RKO (cell line): ENCODE measurements at regions not wholly inside any gene's neighbourhood (a gene's known extent, or its start where the extent isn't known, plus 50 kb on each side); places are given as distances from the start of the nearest gene placed in this dataset.

Experiments used
- DNase-seq: peaks from one replicate; pipeline ENCODE4 v3.0.0-alpha.2; 2016; ENCODE audit warnings: low spot score

DNA sequence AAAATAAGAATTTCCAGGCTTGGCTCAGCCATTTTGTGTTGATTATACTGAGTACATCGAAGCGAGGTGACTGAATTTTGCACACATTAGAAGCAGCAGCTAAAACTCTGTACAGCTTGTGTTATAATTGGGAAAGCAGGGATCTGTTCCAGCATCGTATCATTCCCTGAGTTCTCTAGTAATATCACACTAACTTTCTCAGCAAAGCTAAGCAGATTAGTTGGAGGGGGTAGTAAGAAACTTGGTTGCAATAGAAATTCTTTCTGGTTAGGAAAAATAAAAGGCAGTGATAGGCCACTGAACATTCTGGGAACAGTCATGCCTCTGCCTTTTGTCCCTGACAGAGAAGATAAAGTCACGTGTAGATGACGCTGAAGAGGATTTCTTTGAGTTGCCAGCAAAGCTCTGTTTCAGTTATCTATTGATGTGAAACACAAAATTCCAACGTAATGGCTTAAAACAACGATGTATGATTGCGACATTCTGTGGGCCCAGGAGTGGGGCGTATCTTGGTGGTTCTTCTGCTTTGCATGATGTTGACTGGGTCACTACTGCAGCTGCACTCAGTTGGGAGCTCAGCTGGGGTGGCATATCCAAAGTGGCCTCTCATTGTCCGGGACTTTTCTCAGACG is 202.1 kb upstream of the MEX3C start:
- no peak for DNase-seq

DNA sequence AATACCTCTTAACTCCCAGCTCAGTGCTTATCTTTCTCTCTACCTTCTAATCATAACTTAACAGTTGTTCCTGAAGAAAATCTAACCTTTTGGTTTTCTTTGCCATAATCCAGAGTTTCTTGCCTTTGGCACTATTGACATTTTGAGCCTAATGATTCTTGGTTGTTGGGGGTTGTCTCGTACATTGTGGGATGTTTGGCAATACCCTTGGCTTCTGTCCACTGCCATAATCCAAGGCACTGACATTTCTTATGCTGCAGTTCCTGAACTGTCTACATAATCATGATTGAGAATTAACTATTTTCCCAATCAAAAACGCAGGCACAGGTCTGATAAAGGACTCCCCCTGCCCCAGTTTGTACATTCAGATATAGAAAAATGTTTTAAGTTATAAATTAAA is 203.2 kb upstream of the MEX3C start:
- no peak for DNase-seq

DNA sequence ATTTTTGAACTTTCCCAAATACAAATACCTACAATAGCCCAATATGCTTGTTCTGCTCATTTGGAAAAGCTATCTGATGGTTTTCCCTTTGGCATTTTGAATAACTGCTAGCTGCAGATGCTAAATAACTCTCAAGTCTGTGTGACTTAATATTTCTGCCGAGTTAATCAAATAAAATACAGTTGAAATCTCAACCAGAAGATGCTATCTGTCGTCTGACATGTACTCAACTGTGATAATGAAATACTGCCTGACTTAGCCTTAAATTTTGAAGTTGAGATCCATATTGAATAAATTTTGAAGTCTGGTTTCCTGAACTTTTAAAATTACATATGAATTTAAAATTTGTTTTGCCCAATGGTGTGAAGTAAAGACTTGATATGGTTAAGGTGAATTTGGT is 204.4 kb upstream of the MEX3C start:
- DNase-seq: no peak

DNA sequence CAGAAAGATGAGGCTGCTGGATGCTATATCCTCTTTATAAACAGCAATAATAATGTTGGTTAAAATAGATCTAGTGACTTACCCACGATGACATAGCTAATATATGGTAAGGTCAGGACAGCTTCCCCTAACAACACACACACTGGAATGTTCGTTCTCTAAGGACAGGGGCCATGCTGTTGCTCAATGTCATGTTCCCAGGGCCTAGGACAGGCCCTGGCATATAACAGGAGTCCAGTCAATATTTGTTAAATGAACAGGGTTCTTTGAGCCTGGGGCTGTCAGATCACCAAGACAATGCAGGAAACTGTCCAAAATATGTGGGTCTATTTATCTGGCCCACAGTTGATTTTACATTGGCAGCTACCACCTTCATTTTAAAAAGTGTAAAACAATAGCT is 207.1 kb upstream of the MEX3C start:
- DNase-seq: no peak

DNA sequence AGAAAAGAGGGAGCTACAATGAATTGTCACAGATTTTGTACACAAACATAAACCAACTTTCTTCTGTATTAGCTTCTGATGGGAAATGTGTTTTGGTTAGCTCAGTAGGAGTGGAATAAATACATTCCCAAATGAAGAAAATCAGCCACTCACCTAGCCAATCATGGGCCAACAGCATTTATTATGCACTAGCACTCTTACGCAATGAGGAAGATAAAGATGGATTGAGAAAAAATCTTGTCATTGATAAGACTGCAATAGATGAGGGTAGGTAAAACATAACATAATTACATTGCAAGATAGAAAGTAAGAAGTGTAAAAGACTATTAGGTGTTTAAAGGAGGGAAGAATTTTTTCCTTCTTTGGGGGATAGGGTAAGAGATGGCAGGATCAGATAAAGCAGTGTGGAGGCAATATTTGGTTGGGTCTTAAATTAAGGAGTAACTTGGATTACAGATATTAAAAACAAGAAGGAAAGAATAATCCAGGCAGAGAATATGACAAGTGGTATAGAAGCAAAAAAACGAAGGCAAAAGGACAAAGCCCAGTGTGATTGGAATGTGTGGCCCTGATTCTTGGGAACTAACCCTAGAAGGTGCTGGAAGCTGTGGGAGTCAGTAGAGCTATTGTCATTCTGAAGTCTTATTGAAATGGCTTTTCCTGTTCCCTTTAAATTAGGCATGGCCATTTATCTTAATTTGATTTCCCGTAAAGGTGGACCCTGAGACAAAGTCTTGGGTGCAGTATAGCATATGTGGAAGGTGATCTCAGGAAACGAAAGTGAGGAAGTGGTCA is 208.4 kb upstream of the MEX3C start:
- no peak for DNase-seq

DNA sequence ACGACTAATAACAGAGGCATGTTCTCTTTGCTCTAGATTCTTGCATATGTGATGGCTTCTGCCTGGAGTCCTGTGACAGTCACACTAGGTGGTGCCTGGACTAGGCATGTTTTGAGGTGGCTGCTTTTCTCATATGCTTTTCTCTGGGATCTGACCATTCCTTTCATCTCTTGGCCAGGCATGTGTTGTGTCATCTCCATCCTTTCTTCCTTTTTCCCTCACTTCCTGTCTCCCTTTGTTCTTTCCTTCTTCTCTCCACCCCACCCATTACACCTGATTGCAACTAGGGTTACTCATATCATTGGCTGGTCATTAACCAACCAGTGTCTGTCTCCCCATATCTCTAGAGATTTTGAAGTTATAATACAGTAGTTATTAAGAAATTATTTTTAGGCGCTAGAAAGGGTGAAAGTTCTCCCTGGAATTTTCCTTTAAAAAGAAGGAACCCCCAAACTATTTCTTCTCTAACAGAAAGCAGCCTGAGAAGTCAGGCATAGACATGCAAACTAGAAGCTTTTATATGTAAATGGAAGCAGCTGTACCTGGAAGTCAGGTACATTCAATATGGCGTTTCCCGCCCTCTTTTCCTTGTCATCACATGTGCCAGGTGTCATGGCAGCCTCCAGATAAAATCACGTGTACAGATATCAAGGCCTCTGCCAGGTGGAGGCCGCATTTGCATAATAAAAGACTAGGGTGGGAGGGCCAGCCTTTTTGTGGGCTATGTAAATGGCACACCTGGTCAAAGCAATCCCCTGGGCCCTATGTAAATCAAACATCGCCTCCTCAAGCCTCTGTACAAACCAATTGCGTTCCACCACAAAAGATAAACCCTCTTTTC is 220.4 kb upstream of the MEX3C start:
- no peak for DNase-seq

DNA sequence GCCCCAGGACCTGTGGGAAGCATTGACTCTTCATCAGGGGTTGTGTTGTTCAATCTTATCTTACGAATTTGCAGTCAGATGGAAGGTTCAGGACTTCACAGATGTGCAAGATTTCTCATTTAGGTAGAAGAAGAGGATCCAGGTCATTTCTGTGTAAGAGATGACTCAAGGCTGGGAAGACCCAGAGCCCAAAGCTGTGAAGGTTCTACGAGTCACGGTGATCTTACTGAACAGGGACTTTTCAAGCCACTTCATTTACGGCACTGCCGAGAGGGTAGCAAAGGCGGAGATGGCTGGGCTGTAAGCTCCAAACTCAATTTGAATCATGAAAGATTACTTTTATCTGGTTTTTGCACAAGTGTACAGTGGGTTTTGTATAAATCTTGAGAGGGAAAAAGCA is 228.0 kb upstream of the MEX3C start:
- no peak for DNase-seq

DNA sequence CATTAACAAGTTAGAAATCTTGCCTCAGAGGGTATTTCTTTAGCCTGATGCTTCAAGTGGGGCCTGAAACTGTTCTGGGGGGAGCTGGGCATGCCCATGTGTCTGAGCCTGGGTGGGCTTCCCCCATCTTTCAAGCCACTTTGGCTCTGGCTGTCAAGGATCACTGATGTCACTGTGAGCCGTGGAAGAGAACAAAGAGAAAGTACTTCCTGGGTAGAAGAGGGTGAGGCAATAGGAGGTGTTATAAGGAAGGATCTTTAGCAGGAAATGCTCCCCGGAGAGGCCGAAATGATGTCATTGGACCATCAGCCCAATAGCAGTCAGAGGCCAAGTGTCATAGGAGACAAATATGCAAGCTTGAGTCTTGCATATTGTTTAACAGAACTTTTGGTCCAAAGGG is 228.4 kb upstream of the MEX3C start:
- DNase-seq: no peak

DNA sequence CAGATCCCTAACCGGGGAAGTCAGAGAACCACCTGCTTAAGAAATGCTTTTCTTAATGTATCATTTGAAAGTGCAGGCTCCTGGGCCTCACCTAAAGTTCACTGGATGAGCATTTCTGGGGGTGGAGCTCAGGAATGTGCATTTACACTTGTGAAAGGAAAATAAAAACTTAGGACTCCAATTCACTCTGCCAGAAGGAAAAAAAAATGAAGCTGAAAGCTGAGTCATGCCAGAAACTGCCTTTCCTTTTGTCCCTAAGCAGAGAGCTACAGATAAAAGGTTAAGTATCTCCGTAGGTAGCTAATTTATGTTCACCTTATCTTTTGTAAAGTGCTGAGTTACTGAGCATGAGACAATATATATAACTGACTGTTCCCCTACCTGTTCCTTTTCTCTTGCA is 229.5 kb upstream of the MEX3C start:
- no peak for DNase-seq

DNA sequence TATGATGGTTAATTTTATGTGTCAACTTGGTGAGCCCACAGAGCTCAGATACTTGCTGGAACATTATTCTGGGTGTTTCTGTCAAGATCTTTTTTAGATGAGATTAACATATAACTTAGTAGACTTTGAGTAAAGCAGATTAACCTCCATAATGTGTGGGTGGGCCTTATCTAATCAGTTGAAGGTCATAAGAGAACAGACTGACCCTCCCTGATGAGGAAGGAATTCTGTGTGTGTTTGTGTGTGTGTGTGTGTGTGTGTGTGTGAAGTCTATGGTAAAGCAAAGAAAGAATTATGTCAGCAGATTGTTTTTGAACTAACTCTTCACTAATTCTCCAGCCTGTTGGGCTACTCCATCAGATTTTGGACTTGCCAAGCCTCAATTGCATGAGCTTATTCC is 232.2 kb upstream of the MEX3C start:
- no peak for DNase-seq

DNA sequence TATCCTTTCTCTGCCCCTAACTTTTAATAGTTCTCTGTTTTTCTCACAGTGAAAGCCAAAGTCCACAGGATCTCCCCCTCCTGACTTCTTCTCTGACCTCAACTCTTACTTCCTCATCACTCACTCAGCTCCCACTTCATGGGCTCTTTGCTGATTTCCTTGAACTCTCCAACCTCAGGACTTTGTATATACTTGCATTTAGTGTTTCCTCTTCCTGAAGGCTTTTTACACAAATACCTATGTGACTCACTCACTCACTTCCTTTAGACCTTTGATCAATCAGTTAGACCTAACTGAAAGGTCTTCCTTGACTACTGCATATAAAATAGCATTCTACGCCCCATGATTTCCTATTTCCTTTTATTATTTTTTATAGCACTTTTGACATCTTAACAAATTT is 233.1 kb upstream of the MEX3C start:
- no peak for DNase-seq

DNA sequence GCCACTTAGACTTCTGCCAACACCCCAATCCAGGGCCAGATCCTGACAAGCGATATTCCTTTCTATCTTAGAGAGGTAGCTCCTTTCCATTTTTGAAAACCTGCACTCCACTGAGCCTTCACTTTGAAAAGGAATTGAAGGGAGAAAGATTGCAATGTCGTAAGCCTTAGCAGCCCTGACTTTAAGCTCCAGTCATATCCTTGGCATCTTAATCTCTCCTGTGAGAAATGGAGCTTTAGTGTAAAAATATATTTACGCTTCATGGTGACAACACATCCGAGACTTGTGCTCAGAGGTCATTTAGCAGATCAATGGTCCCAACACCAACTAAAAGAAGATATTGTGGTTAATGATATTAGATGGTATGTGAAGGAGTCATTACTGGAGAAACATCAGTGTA is 235.8 kb upstream of the MEX3C start:
- no peak for DNase-seq

DNA sequence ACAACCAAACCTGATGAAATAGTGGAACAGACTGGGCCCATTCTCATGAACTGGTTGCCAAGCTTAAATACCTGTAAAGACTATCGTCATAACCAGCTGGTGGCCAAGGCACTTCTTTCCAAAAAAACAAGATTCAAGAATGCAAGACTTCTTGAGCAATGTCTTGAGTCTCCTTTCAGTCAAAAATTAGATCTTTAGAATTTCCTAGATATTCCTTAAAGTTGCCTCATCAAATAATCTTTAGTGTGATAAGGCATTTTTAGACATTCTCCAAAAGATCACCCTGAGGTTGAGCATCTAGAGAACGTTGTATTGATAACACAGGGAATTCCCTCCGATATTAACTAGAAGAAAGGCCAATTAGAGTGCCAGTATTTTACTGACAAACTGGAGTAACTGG is 236.4 kb upstream of the MEX3C start:
- no peak for DNase-seq

DNA sequence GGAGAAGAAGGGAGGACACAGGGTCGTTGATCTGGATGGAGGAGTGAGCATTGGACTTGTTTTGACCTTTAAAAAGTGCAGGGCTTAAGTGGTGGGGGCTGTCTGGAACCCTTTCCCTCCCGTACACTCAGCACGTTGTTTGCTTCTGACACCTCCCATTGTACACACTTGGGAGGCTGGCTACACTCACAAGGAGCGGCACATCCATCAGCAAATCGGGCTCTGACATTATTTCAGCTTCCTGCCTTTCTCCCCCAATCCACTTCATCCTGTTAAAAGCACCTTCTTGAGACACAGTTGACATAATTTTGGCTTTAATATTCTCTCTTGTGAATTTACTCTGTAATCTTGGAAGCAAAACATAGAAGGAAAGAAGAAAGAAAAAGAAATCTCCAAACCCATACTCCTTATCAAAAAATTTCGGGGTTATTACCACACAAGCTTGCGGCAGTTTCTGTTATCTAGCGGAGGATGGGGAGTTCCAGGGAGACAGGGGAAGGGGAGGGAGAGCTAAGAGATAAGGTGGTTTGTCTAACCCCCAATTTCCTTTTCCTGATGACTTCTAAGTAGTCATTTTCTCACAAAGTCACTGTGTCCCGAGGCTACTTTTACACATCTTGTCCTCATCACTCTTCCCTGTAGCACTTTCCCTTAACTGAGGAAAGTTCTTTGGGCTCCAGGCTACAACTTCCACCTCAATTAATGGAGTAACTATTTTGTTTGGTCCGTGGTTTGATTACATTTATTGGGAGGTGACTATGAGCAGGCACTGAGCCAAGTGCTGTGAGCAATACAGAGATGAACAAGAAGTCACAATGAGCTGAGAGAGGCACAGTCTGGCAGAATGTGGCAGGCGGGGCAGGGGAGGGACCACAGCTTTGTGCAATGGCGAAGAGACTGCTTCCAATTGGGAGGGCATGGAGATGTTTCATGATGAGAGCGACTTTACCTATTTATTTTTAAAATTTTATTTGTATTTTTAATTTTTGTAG is 240.1 kb upstream of the MEX3C start:
- DNase-seq: peak; percentile 8

DNA sequence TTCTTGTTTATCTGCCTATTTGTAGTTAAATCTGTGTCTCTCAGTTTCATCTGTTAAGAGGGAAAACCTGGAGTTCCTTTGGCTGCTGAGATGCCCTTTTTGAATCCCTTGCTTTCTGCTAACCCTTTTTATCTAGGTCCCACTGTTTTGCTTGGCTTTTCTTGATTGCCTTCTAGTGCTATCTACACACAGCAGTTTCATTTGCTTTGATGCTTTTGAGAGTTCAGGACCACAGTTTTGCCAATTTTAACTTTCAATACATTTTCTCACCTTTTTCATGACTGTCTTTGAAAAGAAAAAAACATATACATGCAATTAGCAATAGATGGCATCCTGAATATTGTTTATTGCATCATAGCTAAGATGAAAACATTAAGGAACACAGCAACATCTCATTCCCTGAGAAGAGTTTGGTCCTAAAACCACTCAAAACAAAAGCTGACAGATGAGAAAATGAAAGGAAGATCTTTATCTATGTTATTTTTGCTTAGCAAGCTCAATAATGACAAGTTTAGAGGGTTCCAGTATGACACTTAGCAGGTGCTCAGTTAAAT is 241.4 kb upstream of the MEX3C start:
- DNase-seq: no peak

DNA sequence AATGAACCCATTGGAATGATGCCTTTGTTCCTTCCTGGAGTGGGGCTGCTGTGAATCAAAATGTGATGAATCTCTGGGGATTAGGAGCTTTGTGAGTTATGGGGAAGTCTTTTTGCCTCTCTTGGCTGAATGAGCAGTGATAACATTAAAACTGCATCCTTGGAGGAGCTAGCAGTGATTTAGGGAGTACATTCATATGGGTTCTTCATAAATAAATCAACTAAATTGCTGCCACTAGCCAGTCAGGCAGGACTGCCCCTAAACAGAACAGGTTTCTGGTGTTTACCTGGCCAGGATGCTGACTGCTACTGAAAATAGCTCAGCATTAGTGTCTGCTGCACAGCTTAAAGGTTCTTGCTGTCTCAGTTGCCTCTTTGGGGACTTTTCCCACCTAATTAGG is 244.5 kb upstream of the MEX3C start:
- no peak for DNase-seq

DNA sequence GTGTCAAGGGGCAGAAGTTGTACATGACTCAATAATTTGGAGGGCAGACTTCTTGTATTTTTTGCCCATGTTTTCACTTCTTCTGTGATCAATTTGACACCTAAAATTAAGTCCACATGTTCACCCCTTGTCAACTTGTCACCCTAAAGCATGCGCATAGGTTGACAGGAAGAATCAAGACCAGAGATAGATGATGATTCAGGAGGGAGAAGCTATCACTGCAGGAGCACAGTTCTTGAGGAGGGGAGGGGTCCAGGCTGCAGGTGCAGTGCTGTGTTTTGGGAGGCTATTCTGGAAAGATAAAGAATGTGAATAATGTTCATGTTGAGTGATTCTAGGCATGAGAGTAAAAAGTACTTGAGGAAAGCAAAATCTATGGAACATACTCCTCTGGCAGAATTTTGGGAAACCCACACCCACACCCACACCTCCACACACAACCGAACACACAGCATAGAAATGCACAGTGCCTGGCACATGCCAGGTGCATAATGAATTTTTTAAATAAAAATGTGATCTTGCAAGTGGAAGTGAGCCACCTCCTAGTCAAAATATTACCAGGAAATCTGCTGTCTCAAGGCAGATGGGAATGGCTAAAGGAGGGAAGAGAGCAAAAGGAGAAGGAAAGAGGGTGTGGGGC is 249.2 kb upstream of the MEX3C start:
- no peak for DNase-seq

DNA sequence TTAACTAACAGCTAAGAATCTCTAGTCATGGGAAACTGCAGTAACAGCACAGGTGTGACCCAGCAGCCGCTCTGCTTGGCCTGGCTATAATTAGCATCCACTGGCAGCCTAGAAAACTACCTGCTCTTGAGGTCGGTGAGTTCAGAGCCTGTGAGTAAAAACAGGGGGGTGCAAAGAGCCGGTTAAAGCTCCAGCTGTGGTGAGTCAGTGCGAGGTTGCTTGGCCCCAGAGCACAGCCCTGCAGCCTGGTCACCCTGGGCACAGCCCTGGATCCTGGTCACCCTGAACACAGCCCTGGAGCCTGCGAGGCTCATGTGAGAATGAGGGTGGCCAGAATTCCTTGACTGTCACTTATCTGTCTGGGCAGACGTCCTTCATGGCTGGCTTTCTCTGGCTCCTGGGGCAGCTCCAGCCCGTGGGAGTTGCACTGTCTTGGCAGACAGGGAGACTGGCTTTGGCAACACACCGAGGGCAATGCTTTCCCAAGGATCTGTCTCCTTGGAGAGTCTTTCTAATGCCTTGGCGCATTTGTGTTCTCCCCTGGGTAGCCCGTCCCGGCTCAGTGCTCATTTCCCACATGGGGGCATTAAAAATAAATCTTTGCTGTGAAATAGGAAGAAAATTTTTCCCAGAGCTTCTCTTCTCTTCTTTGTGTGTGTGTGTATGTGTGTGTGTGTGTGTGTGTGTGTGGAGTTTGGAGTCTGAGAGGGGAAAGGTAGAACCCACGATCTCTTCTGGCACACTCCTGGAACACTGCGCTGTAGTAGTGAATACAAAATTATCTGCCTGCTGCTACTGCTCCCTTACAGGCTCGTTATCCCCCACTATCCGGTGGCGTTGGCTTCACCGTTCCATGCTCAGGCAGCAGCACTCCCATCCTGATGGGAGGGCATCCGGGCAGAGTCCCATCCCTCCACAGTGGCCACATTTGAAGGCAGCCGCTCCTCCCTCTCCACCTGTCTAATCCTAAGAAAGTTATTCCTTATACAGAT is 250.2 kb upstream of the MEX3C start:
- no peak for DNase-seq

DNA sequence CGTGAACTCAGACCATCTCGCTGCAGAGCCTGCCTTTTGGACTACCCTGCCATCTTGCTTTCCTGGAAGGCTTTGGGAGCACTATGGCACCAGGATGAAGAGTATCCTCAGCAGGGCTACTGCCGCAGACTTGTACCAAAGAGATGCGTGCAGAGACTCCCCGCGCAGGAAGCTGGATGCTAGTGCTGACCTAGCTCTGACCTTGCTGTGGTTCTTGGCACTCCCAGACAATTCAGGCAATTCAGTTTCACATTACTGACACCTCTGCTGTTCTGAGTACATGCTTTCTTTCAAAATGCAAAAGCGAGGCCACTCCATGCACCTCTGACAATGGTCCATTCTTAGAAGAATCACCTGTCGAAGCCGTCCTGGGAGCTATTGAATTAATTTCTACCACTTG is 251.5 kb upstream of the MEX3C start:
- DNase-seq: no peak

DNA sequence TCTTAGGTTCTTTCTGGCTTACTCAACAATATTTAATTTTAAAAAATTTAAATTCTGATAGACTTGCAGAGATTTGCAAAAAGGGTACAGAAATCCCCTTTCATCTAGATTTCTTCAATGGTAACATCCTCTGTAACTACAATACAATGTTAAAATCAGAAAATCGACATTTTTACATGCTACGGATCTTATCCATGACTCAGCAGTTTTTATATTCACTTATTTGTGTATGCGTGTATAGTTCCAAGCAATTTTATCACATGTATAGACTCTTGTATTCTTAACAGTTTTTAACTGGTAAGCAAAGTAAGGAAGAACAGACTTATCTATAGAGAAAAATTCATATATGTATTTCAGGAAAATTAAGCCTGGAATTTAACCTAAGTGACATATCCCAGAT is 256.1 kb upstream of the MEX3C start:
- no peak for DNase-seq
